GM21423 (cell line): ENCODE measurements at regions not wholly inside any gene's neighbourhood (a gene's known extent, or its start where the extent isn't known, plus 50 kb on each side); places are given as distances from the start of the nearest gene placed in this dataset.

ENCODE experiments used
- ATAC-seq: cut with Tn5 transposase; IDR thresholded peaks from one replicate; pipeline ENCODE4 v1.9.1; 2021; ENCODE audit warnings: mild to moderate bottlenecking, moderate library complexity; ENCODE audit not compliant: unreplicated experiment

GRCh38 chr6:81826784-81827183, 74.3 kb upstream of the TENT5A start:
- no peak for ATAC-seq

GRCh38 chr6:81822568-81822967, 70.1 kb upstream of the TENT5A start:
- ATAC-seq = no peak

GRCh38 chr6:81821449-81821848, 69.0 kb upstream of the TENT5A start:
- no peak for ATAC-seq

GRCh38 chr6:81820980-81821379, 68.5 kb upstream of the TENT5A start:
- ATAC-seq = no peak

- ATAC-seq = no peak
These were observed 67.9 kb upstream of the TENT5A start for GRCh38 chr6:81820422-81820821.

GRCh38 chr6:81819767-81820166, 67.3 kb upstream of the TENT5A start:
- no peak for ATAC-seq

- ATAC-seq = peak; percentile 54
These were observed 66.5 kb upstream of the TENT5A start for GRCh38 chr6:81818901-81819361.

- no peak for ATAC-seq
These were observed 63.9 kb upstream of the TENT5A start for GRCh38 chr6:81816380-81816779.

GRCh38 chr6:81814370-81815076, 62.0 kb upstream of the TENT5A start:
- no peak for ATAC-seq

GRCh38 chr6:81813305-81813704, 60.8 kb upstream of the TENT5A start:
- ATAC-seq = no peak

- ATAC-seq = no peak
These were observed 59.9 kb upstream of the TENT5A start for GRCh38 chr6:81812401-81812800.

GRCh38 chr6:81808851-81809570, 56.5 kb upstream of the TENT5A start:
- no peak for ATAC-seq

- no peak for ATAC-seq
These were observed 54.5 kb upstream of the TENT5A start for GRCh38 chr6:81806793-81807565.

GRCh38 chr6:81802356-81802755, 49.9 kb upstream of the TENT5A start:
- no peak for ATAC-seq
